Ovary (tissue), 3 donors: ENCODE measurements at regions not wholly inside any gene's neighbourhood (a gene's known extent, or its start where the extent isn't known, plus 50 kb on each side); places are given as distances from the start of the nearest gene placed in this dataset.

Source experiments
- CTCF ChIP-seq, 3 donors: fragments of 450-650 bp in 2 of 3; fragments of 200-600 bp in 1 of 3; IDR thresholded peaks; one replicate each; pipeline versions ENCODE4 v1.5.1 to v1.8.0; 2016 to 2022; ENCODE audit warnings: antibody characterized with exemption in 3 of 3, mild to moderate bottlenecking in 1 of 3
- POLR2A ChIP-seq: fragments of 450-650 bp; IDR thresholded peaks from one replicate; pipeline ENCODE4 v1.6.1; 2017; ENCODE audit warnings: antibody characterized with exemption, mild to moderate bottlenecking, moderate library complexity
- donor health status: DM: no; HTN: no; CAD: no.

GRCh38 chr21:16633831-16634459, 878.9 kb upstream of the CXADR start:
- TF ChIP-seq POLR2A (no peak), CTCF (IDR thresholded peaks at IDR 0.05) (no peak)
